Lung (tissue), 11 donors: ENCODE measurements at regions not wholly inside any gene's neighbourhood (a gene's known extent, or its start where the extent isn't known, plus 50 kb on each side); places are given as distances from the start of the nearest gene placed in this dataset.

Experiments
- ATAC-seq: fragments of 200-7000 bp; cut with Tn5 transposase; one replicate; pipeline ENCODE4 v1.9.1; 2020; ENCODE audit warnings: moderate number of reproducible peaks; ENCODE audit not compliant: insufficient read depth, low FRiP score
- DNase-seq, 3 donors: peaks; one replicate each; pipeline ENCODE4 v3.0.0-alpha.2; 2013 to 2017
- H3K27ac ChIP-seq, 2 donors: one replicate each; pipeline ENCODE4 v1.5.1; 2013; ENCODE audit warnings: mild to moderate bottlenecking in 2 of 2, moderate library complexity in 2 of 2, control low read depth in 1 of 2, inconsistent platforms in 1 of 2, low read depth in 1 of 2, low read length in 1 of 2
- H3K27me3 ChIP-seq, 3 donors: one replicate each; pipeline ENCODE4 v1.5.1; 2013; ENCODE audit warnings: low read length in 2 of 3; ENCODE audit not compliant: control insufficient read depth in 3 of 3, insufficient read depth in 3 of 3
- H3K36me3 ChIP-seq, 4 donors: one replicate each; pipeline ENCODE4 v1.5.1; 2013; ENCODE audit warnings: low read length in 4 of 4, mild to moderate bottlenecking in 1 of 4, moderate library complexity in 1 of 4; ENCODE audit not compliant: control insufficient read depth in 4 of 4, insufficient read depth in 4 of 4
- H3K4me1 ChIP-seq, 5 donors: one replicate each; pipeline ENCODE4 v1.5.1; 2013; ENCODE audit warnings: low read length in 5 of 5, mild to moderate bottlenecking in 2 of 5, moderate library complexity in 1 of 5; ENCODE audit not compliant: control insufficient read depth in 5 of 5, insufficient read depth in 5 of 5
- H3K4me3 ChIP-seq: one replicate; pipeline ENCODE4 v1.5.1; 2013; ENCODE audit warnings: mild to moderate bottlenecking, control low read depth, moderate library complexity
- H3K9ac ChIP-seq, 2 donors: one replicate each; pipeline ENCODE4 v1.5.1; 2013; ENCODE audit warnings: low read length in 2 of 2, control low read depth in 1 of 2; ENCODE audit not compliant: insufficient read depth in 1 of 2
- H3K9me3 ChIP-seq, 4 donors: one replicate each; pipeline ENCODE4 v1.5.1; 2013; ENCODE audit warnings: low read length in 3 of 4, mild to moderate bottlenecking in 1 of 4, moderate library complexity in 1 of 4; ENCODE audit not compliant: control insufficient read depth in 4 of 4, insufficient read depth in 3 of 4
- WGBS, 2 donors: extraction: QIAGEN DNeasy Blood & Tissue Kit; methylation state at CpG; one replicate each; pipeline ENCODE4 v1.1.7; 2013; 5-methylcytosine and 5-hydroxymethylcytosine counted together
- TF ChIP-seq, protein P1 (sequence below): IDR thresholded peaks from 2 replicates; pipeline ENCODE4 v1.5.1; 2012; ENCODE audit warnings: mild to moderate bottlenecking; ENCODE audit errors: control extremely low read depth, extremely low read depth
- donor health status: control.
- donor health status: control.
- donor health status: Bipolar disorder and iron deficiency.
- donor health status: healthy.
- donor health status: DM: yes; HTN: yes; CAD: no.

DNA sequence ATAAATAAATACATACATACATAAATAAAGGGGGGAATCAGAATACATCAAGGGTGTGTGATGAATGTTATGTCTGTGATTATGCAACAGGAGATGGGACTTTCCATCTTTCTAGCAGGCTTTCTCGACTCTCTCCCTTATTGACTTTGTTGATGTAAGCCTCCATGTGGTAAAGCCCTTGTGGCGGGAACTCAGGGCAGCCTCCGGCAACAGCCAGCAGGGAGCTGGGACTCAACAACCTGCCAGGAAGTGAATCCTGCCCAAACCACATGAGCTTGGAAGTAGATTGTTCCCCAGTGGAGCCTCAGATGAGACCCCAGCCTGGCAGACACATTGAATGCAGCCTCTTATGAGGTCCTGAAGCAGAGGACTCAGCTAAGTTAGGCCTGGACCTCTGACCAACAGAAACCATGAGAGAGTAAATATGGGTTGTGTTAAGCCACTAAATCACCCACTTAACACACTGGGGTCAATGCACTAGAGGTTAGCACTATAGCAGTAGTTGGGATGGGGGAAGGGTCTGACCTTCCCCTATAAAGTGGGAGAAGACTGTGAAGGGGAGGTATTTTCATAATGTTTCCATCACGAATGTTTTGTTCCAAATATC is 104.0 kb downstream of the JCAD start:
- Histone ChIP-seq H3K4me1 (peaks cover 0 to 10% (median 0%) of the 10 kb centered on the region in 5 donors), H3K4me3 (no peak overlapping the region), H3K9me3 (no peaks in the 10 kb centered on the region), H3K27me3 (no peaks in the 10 kb centered on the region), H3K27ac (no peak overlapping the region), H3K9ac (no peak overlapping the region), H3K36me3 (no peaks in the 10 kb centered on the region)
- no peak for ATAC-seq
- TF ChIP-seq, protein P1, sequence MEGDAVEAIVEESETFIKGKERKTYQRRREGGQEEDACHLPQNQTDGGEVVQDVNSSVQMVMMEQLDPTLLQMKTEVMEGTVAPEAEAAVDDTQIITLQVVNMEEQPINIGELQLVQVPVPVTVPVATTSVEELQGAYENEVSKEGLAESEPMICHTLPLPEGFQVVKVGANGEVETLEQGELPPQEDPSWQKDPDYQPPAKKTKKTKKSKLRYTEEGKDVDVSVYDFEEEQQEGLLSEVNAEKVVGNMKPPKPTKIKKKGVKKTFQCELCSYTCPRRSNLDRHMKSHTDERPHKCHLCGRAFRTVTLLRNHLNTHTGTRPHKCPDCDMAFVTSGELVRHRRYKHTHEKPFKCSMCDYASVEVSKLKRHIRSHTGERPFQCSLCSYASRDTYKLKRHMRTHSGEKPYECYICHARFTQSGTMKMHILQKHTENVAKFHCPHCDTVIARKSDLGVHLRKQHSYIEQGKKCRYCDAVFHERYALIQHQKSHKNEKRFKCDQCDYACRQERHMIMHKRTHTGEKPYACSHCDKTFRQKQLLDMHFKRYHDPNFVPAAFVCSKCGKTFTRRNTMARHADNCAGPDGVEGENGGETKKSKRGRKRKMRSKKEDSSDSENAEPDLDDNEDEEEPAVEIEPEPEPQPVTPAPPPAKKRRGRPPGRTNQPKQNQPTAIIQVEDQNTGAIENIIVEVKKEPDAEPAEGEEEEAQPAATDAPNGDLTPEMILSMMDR, result no peak
- WGBS, 2 donors, result 66 to 83% methylated on average over 4 of the region's 4 CpGs
- no peak for DNase-seq

DNA sequence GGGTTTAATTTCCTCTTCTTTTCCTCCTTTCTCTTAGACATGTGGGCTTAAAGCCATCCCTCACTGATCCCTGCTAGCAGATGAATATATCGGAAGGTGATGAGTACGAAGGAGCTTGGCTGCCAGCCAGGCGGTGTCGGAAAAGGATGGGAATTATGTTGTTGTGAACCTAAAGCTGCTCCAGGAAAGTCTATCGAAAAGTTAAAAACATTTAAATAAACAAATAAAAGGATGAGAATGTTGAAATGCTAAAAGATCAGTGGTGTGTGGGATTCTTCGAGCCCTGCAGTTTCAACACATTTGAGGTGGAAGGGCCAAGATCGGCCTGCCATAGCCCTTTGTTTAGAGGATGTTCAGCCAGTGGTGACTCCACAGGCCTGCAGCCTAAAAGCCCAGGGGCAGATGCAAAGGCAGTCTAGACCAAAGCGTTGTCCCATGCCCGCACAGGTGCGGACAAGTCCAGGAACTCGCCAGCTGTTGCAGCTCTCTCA is 107.9 kb downstream of the JCAD start:
- H3K4me3 ChIP-seq, result no peak overlapping the region
- DNase-seq (peak in 1 of 3 donors; percentile 25), ATAC-seq (no peak)
- no peaks in the 10 kb centered on the region for H3K36me3 ChIP-seq
- WGBS, 2 donors, result 80 to 83% methylated on average over 11 of the region's 11 CpGs
- TF ChIP-seq, protein P1, result no peak
- H3K27ac ChIP-seq, result no peak overlapping the region
- H3K9ac ChIP-seq, result no peak overlapping the region
- peaks cover 0 to 14% (median 5%) of the 10 kb centered on the region in 5 donors for H3K4me1 ChIP-seq
- no peaks in the 10 kb centered on the region for H3K9me3 ChIP-seq
- no peaks in the 10 kb centered on the region for H3K27me3 ChIP-seq

DNA sequence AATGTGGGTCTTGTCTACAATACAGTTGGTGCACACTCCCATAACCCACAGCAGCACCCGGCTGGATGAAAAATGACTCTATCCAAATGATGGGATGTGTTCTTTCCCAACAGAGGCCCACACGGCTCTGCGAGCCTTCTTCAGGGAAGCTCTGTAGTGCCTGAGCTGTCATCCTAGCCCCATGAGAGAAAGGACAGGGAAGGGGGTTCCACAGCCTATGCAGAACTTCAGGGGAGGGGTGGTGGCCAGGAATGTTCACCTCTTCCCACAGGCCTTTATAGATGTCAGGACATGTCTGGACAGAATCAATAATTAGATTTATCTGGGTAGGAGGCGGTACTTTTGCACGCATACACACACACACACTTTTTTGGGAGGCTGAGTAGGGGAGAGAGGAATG is 109.0 kb downstream of the JCAD start:
- Histone ChIP-seq H3K9ac (no peak overlapping the region), H3K4me3 (no peak overlapping the region), H3K27ac (peak overlapping the region in 1 of 2 donors; percentile 15), H3K9me3 (no peaks in the 10 kb centered on the region), H3K36me3 (no peaks in the 10 kb centered on the region), H3K4me1 (peaks cover 0 to 14% (median 5%) of the 10 kb centered on the region in 5 donors), H3K27me3 (no peaks in the 10 kb centered on the region)
- TF ChIP-seq, protein P1, result no peak
- WGBS, 2 donors, result 87 to 97% methylated on average over 5 of the region's 5 CpGs
- ATAC-seq (no peak), DNase-seq (no peak)
